Tibial artery (tissue), 4 donors: ENCODE measurements at regions not wholly inside any gene's neighbourhood (a gene's known extent, or its start where the extent isn't known, plus 50 kb on each side); places are given as distances from the start of the nearest gene placed in this dataset.

Source experiments
- DNase-seq, 2 donors: peaks; one replicate each; pipeline ENCODE4 v3.0.0-alpha.2; 2019
- H3K27ac ChIP-seq, 2 donors: fragments of 200-600 bp; sonication (generic) in 1 of 2; 1 replicate in 1 of 2; 2 replicates in 1 of 2; pipeline ENCODE4 v1.5.1; 2018 to 2019; ENCODE audit warnings: mild to moderate bottlenecking in 1 of 2
- H3K27me3 ChIP-seq, 2 donors: fragments of 200-600 bp; sonication (generic) in 1 of 2; one replicate each; pipeline versions ENCODE4 v1.5.1 to v1.6.0; 2016 to 2019
- H3K36me3 ChIP-seq, 3 donors: fragments of 200-600 bp; sonication (generic) in 2 of 3; one replicate each; pipeline ENCODE4 v1.5.1; 2016 to 2019; ENCODE audit warnings: mild to moderate bottlenecking in 2 of 3
- H3K4me1 ChIP-seq, 4 donors: fragments of 200-600 bp; sonication (generic) in 2 of 4; 1 replicate in 3 of 4; 2 replicates in 1 of 4; pipeline ENCODE4 v1.5.1; 2016 to 2019
- H3K4me3 ChIP-seq, 2 donors: fragments of 200-600 bp; sonication (generic) in 1 of 2; 1 replicate in 1 of 2; 2 replicates in 1 of 2; pipeline ENCODE4 v1.5.1; 2018 to 2019; ENCODE audit warnings: mild to moderate bottlenecking in 2 of 2
- H3K9me3 ChIP-seq, 3 donors: fragments of 200-600 bp; sonication (generic) in 1 of 3; one replicate each; pipeline ENCODE4 v1.5.1; 2016 to 2019
- intact Hi-C: fragments of 100-400 bp; cut with DNase I; formaldehyde crosslinking; loops from one replicate; pipeline ENCODE4 v1.15.0; 2023; ENCODE audit warnings: low total_unique reads
- TF ChIP-seq, protein P1 (sequence below), 2 experiments: fragments of 200-600 bp in 1 of 2; fragments of 450-650 bp in 1 of 2; IDR thresholded peaks; one replicate each; pipeline ENCODE4 v1.5.1; 2017 to 2019; ENCODE audit warnings: antibody characterized with exemption in 2 of 2, mild to moderate bottlenecking in 1 of 2, moderate library complexity in 1 of 2

DNA sequence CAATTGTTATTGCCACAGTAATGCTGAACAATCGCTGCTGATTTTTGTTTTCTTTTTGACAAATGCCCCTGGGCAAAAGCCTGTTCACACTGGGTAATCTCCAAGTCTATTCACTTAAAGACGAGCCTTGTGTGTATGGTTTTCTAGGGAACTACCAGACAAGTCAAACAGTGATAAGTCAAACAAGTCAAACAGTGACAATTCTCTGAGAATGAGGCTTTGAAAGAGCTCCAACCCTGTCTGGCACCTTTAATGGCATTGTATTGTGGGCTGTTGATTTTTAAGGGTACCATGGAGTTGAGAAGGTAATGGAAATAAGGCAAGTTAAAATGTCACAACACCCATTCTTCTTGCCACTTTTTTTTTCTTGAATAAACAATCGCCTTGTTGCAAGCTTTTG, 59.4 kb upstream of the TMC3 start:
- Histone ChIP-seq H3K4me1 (no peaks in the 10 kb centered on the region), H3K27me3 (no peaks in the 10 kb centered on the region), H3K4me3 (no peak overlapping the region), H3K27ac (no peak overlapping the region), H3K9me3 (peaks cover 0 to 5% (median 0%) of the 10 kb centered on the region in 3 donors), H3K36me3 (no peaks in the 10 kb centered on the region)
- no peak for DNase-seq
- intact Hi-C loops, result no loop called here
- TF ChIP-seq, protein P1, sequence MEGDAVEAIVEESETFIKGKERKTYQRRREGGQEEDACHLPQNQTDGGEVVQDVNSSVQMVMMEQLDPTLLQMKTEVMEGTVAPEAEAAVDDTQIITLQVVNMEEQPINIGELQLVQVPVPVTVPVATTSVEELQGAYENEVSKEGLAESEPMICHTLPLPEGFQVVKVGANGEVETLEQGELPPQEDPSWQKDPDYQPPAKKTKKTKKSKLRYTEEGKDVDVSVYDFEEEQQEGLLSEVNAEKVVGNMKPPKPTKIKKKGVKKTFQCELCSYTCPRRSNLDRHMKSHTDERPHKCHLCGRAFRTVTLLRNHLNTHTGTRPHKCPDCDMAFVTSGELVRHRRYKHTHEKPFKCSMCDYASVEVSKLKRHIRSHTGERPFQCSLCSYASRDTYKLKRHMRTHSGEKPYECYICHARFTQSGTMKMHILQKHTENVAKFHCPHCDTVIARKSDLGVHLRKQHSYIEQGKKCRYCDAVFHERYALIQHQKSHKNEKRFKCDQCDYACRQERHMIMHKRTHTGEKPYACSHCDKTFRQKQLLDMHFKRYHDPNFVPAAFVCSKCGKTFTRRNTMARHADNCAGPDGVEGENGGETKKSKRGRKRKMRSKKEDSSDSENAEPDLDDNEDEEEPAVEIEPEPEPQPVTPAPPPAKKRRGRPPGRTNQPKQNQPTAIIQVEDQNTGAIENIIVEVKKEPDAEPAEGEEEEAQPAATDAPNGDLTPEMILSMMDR (IDR thresholded peaks at IDR 0.05), result no peak

DNA sequence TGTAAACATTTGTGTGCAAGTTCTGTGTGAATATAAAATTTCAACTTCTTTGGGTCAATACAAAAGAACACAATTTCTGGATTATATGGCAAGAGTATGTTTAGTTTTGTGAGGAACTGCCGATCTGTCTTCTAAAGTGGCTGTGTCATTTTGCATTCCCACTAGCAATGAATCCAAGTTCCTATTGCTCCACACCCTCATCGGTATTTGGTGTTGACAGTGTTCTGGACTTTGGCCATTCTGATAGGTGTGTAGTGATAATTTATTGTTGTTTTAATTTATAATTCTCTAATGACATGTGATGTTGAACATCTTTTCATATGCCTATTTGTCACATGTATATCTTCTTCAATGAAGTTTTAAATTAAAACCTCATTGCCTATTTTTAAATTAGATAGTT, 58.2 kb upstream of the TMC3 start:
- Histone ChIP-seq H3K4me3 (no peak overlapping the region), H3K27me3 (no peaks in the 10 kb centered on the region), H3K9me3 (peaks cover 0 to 5% (median 0%) of the 10 kb centered on the region in 3 donors), H3K4me1 (no peaks in the 10 kb centered on the region), H3K27ac (no peak overlapping the region), H3K36me3 (no peaks in the 10 kb centered on the region)
- DNase-seq, result no peak
- intact Hi-C loops, result no loop called here
- TF ChIP-seq, protein P1 (IDR thresholded peaks at IDR 0.05), result no peak

DNA sequence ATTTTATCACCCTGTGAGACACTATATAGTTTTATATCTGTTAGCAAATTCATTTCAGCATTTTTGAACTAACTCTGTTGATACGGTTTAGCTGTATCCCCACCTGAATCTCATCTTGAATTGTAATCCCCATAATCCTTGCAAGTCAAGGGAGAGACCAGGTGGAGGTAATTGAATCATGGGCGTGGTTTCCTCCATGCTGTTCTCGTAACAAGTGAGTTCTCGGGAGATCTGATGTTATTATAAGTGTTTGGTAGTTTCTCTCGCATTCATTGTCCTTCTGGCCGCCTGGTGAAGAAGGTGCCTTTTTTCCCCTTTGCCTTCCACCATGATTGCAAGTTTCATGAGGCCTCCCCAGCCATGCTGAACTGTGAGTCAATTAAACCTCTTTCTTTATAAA, 53.2 kb upstream of the TMC3 start:
- intact Hi-C loops, result no loop called here
- DNase-seq, result no peak
- Histone ChIP-seq H3K36me3 (no peaks in the 10 kb centered on the region), H3K27ac (no peak overlapping the region), H3K4me1 (no peaks in the 10 kb centered on the region), H3K27me3 (no peaks in the 10 kb centered on the region), H3K9me3 (peaks cover 0 to 5% (median 0%) of the 10 kb centered on the region in 3 donors), H3K4me3 (no peak overlapping the region)
- TF ChIP-seq, protein P1 (IDR thresholded peaks at IDR 0.05), result no peak

DNA sequence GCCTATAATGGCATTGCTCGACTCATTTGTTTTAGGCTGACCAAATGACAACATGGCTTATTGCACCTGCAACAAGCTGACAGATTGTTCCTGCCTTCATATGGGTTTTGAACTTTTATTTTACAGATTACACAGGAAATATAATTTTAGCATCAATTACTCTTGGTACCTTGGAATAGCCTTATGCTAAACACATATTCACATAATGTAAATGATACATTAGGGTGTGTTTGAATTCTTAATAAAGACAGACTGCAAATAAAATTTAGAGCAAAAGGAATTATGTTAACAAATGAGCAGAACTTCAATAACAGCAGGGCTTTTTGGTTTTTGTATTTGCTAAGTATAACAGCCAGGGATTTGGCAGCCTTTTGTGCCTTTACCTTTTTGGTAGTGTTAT, 51.9 kb upstream of the TMC3 start:
- Histone ChIP-seq H3K36me3 (no peaks in the 10 kb centered on the region), H3K27me3 (no peaks in the 10 kb centered on the region), H3K27ac (no peak overlapping the region), H3K4me3 (no peak overlapping the region), H3K9me3 (peaks cover 0 to 5% (median 0%) of the 10 kb centered on the region in 3 donors), H3K4me1 (no peaks in the 10 kb centered on the region)
- intact Hi-C loops, result no loop called here
- TF ChIP-seq, protein P1 (IDR thresholded peaks at IDR 0.05), result no peak
- no peak for DNase-seq
